Endothelial cell of umbilical vein (primary cell): ENCODE measurements at regions not wholly inside any gene's neighbourhood (a gene's known extent, or its start where the extent isn't known, plus 50 kb on each side); places are given as distances from the start of the nearest gene placed in this dataset.
A peak's percentile ranks its signal among the peaks of the same experiment; 100 is the strongest.
"Not testable (repeated sequence)": the region's sequence is repeated elsewhere in the genome, so short reads cannot be mapped to it uniquely, and the experiment has no call there.

Experiments used
- BruUV-seq: library from RNA; stranded (reverse); fragments of 400-500 nt; replicated peaks from 2 replicates; lab custom pipeline; 2021; lab: Mats Ljungman, UMichigan
- CTCF ChIA-PET: fragments of 300-600, 350-600 bp; sonication (Branson Sonifier 250); formaldehyde crosslinking; loops from one replicate; lab custom pipeline; 2021; ENCODE audit warnings: antibody characterized with exemption, inconsistent platforms; lab: Charles Lee
- POLR2A ChIA-PET: fragments of 300-600, 350-600 bp; sonication (Branson Sonifier 250); formaldehyde crosslinking; loops from one replicate; lab custom pipeline; 2021; ENCODE audit warnings: antibody characterized with exemption, inconsistent platforms; lab: Charles Lee
- DNase-seq: peaks from one replicate; pipeline ENCODE4 v3.0.0-alpha.2; 2011; ENCODE audit warnings: low read depth, low spot score
- FAIRE-seq: peaks from 2 replicates; lab custom pipeline; 2011; peaks lifted over from hg19 to GRCh38; lab: Jason Lieb, UNC
- H2AFZ ChIP-seq: 2 replicates; pipeline ENCODE4 v1.6.0; 2012; ENCODE audit warnings: low read depth, low read length, control low read depth, inconsistent platforms
- H3K27ac ChIP-seq: 2 replicates; pipeline ENCODE4 v1.5.1; 2011; ENCODE audit warnings: low read depth, mild to moderate bottlenecking, control low read depth, low read length, moderate library complexity; ENCODE audit not compliant: insufficient read depth
- H3K27me3 ChIP-seq, 2 experiments: 2 replicates each; pipeline versions ENCODE4 v1.6.0 to v1.6.1; 2011; ENCODE audit warnings: low read length in 2 of 2, mixed read lengths in 1 of 2; ENCODE audit not compliant: control insufficient read depth in 2 of 2, insufficient read depth in 2 of 2
- H3K36me3 ChIP-seq, 2 experiments: 2 replicates in 1 of 2; 3 replicates in 1 of 2; pipeline ENCODE4 v1.5.1; 2011; ENCODE audit warnings: low read length in 2 of 2, mild to moderate bottlenecking in 1 of 2, moderate library complexity in 1 of 2; ENCODE audit not compliant: control insufficient read depth in 2 of 2, insufficient read depth in 2 of 2; ENCODE audit errors: extremely low read depth in 1 of 2
- H3K4me1 ChIP-seq: 3 replicates; pipeline ENCODE4 v1.5.1; 2011; ENCODE audit warnings: mild to moderate bottlenecking, low read length; ENCODE audit not compliant: control insufficient read depth, insufficient read depth; ENCODE audit errors: extremely low read depth
- H3K4me2 ChIP-seq: 2 replicates; pipeline ENCODE4 v1.6.1; 2011; ENCODE audit warnings: low read length, control low read depth, mixed read lengths; ENCODE audit not compliant: insufficient read depth
- H3K4me3 ChIP-seq, 3 experiments: fragments of 200-600 bp in 1 of 3; sonication (generic), shearing (Covaris generic) in 1 of 3; replicated peaks in 1 of 3; 2 replicates each; pipeline ENCODE4 v1.5.1; 2011 to 2016; ENCODE audit warnings: control low read depth in 3 of 3, low read length in 3 of 3, mild to moderate bottlenecking in 2 of 3, inconsistent platforms in 1 of 3, low read depth in 1 of 3, moderate library complexity in 1 of 3; ENCODE audit not compliant: insufficient read depth in 1 of 3
- H3K79me2 ChIP-seq: 2 replicates; pipeline ENCODE4 v1.6.0; 2012; ENCODE audit warnings: low read length, inconsistent platforms; ENCODE audit not compliant: control insufficient read depth, insufficient read depth
- H3K9ac ChIP-seq: replicated peaks from 2 replicates; pipeline ENCODE3; 2011; ENCODE audit warnings: low read length, control low read depth; ENCODE audit not compliant: insufficient read depth; ENCODE audit errors: extremely low read depth
- H3K9me1 ChIP-seq: replicated peaks from 3 replicates; pipeline ENCODE4 v1.6.0; 2011; ENCODE audit warnings: mild to moderate bottlenecking, low read length; ENCODE audit not compliant: control insufficient read depth, insufficient read depth; ENCODE audit errors: extremely low read depth
- H3K9me3 ChIP-seq: replicated peaks from 2 replicates; pipeline ENCODE4 v1.5.1; 2012; ENCODE audit warnings: low read length, inconsistent platforms; ENCODE audit not compliant: control insufficient read depth, insufficient read depth
- H4K20me1 ChIP-seq: replicated peaks from 2 replicates; pipeline ENCODE3; 2011; ENCODE audit warnings: mild to moderate bottlenecking, low read length; ENCODE audit not compliant: control insufficient read depth, insufficient read depth; ENCODE audit errors: extremely low read depth
- EZH2 ChIP-seq: IDR thresholded peaks from 2 replicates; pipeline ENCODE4 v1.6.1; 2012; ENCODE audit warnings: borderline replicate concordance, low read depth, mild to moderate bottlenecking, moderate library complexity, low read length, inconsistent platforms; ENCODE audit not compliant: severe bottlenecking
- FOS ChIP-seq: IDR thresholded peaks from 2 replicates; pipeline ENCODE4 v1.6.1; 2011; ENCODE audit warnings: mild to moderate bottlenecking, low read length, moderate library complexity, borderline replicate concordance; ENCODE audit not compliant: insufficient read depth
- GATA2 ChIP-seq: IDR thresholded peaks from 2 replicates; pipeline ENCODE4 v1.7.0; 2011; ENCODE audit warnings: low read depth, mild to moderate bottlenecking, moderate library complexity, mixed read lengths, low read length; ENCODE audit not compliant: insufficient read length, insufficient read depth
- JUN ChIP-seq: IDR thresholded peaks from 2 replicates; pipeline ENCODE4 v1.6.1; 2011; ENCODE audit warnings: borderline replicate concordance, low read depth; ENCODE audit not compliant: insufficient read length, insufficient read depth
- MAX ChIP-seq: IDR thresholded peaks from 2 replicates; pipeline ENCODE4 v1.6.1; 2011; ENCODE audit not compliant: insufficient read depth, insufficient read length
- MYC ChIP-seq: IDR thresholded peaks from one replicate; pipeline ENCODE4 v1.6.1; 2011; ENCODE audit warnings: mild to moderate bottlenecking, low read depth, low read length
- POLR2A ChIP-seq: IDR thresholded peaks from 2 replicates; pipeline ENCODE4 v1.6.1; 2012; ENCODE audit warnings: low read depth, mild to moderate bottlenecking, control low read depth, low read length
- POLR2AphosphoS5 ChIP-seq: IDR thresholded peaks from 2 replicates; pipeline ENCODE4 v1.6.1; 2012; ENCODE audit warnings: low read depth, mild to moderate bottlenecking, control low read depth, low read length, moderate library complexity; ENCODE audit not compliant: insufficient read depth
- dilution Hi-C: fragments of 300-500 bp; cut with MboI; formaldehyde crosslinking; loops from one replicate; pipeline ENCODE4 v1.15.0; 2019; ENCODE audit warnings: low sequenced_read_pairs; ENCODE audit not compliant: extremely low pct_ligation_motif_present
- intact Hi-C: fragments of 100-400 bp; cut with micrococcal nuclease; formaldehyde crosslinking; loops from one replicate; pipeline ENCODE4 v1.10.0; 2022
- TF ChIP-seq, protein P1 (sequence below), 2 donors: IDR thresholded peaks; 1 replicate in 1 of 2; 2 replicates in 1 of 2; pipeline ENCODE4 v1.5.1; 2011; ENCODE audit warnings: low read length in 2 of 2, mild to moderate bottlenecking in 2 of 2, moderate library complexity in 2 of 2, control low read depth in 1 of 2, inconsistent platforms in 1 of 2, low read depth in 1 of 2; ENCODE audit not compliant: insufficient read depth in 1 of 2; ENCODE audit errors: extremely low read depth in 1 of 2

DNA sequence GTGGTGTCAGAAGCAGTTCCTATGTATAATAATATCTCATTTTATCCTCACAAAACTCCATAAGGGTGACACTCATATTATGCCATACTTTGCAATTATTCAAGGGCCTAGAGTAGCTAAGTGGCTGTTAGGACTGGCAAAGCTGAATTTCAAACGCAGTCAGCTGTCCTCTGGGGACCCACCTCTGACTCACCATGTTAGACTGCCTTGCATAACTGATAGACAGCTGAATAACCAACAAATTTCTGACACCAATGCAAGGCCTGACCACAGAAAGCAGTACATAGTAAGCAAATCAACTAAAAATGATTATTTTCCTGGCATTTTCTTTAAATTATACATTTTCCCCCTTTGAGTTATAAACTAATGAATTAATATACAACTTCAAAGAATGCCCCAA lies 251.6 kb upstream of the PTGER4 start:
- peaks cover 22% of the 10 kb centered on the region for H3K4me1 ChIP-seq
- no peak overlapping the region for H3K4me2 ChIP-seq
- H3K27me3 ChIP-seq: no peaks in the 10 kb centered on the region
- H3K9me1 ChIP-seq: no peaks in the 10 kb centered on the region
- POLR2A ChIA-PET: interaction anchor here (0.6 to 1.1 kb wide), 2 partner anchors 17 to 251 kb away, joined by 3 to 5 read pairs; no protein-coding TSS in a partner anchor
- H3K36me3 ChIP-seq: no peaks in the 10 kb centered on the region
- H3K9me3 ChIP-seq: no peaks in the 10 kb centered on the region
- no peak overlapping the region for H3K9ac ChIP-seq
- intact Hi-C loops: no loop called here
- FAIRE-seq: no peak
- peak; percentile 51 for DNase-seq
- no peak for TF ChIP-seq MAX
- TF ChIP-seq POLR2A: no peak
- no peak for TF ChIP-seq EZH2
- TF ChIP-seq, protein P1, sequence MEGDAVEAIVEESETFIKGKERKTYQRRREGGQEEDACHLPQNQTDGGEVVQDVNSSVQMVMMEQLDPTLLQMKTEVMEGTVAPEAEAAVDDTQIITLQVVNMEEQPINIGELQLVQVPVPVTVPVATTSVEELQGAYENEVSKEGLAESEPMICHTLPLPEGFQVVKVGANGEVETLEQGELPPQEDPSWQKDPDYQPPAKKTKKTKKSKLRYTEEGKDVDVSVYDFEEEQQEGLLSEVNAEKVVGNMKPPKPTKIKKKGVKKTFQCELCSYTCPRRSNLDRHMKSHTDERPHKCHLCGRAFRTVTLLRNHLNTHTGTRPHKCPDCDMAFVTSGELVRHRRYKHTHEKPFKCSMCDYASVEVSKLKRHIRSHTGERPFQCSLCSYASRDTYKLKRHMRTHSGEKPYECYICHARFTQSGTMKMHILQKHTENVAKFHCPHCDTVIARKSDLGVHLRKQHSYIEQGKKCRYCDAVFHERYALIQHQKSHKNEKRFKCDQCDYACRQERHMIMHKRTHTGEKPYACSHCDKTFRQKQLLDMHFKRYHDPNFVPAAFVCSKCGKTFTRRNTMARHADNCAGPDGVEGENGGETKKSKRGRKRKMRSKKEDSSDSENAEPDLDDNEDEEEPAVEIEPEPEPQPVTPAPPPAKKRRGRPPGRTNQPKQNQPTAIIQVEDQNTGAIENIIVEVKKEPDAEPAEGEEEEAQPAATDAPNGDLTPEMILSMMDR (IDR thresholded peaks at IDR 0.05; ENCODE audit: extremely low read depth in 1 of 2, insufficient read depth in 1 of 2, low read depth in 1 of 2, low read length in 2 of 2): no peak
- peak; percentile 8 for TF ChIP-seq JUN
- TF ChIP-seq MYC: no peak
- TF ChIP-seq POLR2AphosphoS5: no peak
- TF ChIP-seq GATA2: no peak
- peak; percentile 71 for TF ChIP-seq FOS
- CTCF ChIA-PET: interaction anchor here (1.1 to 2.7 kb wide), 6 partner anchors 14 to 479 kb away, joined by 3 to 11 read pairs (median 4); no protein-coding TSS in a partner anchor
- no peak overlapping the region for H2AFZ ChIP-seq
- no peaks in the 10 kb centered on the region for H3K79me2 ChIP-seq
- no TSS peak for BruUV-seq
- dilution Hi-C loops: no loop called here
- H4K20me1 ChIP-seq: no peaks in the 10 kb centered on the region
- H3K4me3 ChIP-seq: no peak overlapping the region
- H3K27ac ChIP-seq: no peak overlapping the region

- H3K27me3 ChIP-seq, H3K4me3 ChIP-seq, FAIRE-seq, H3K4me1 ChIP-seq, DNase-seq, H3K4me2 ChIP-seq, CTCF ChIA-PET, POLR2A ChIA-PET, H3K9ac ChIP-seq, H3K36me3 ChIP-seq, dilution Hi-C loops, H3K79me2 ChIP-seq, BruUV-seq, H3K27ac ChIP-seq, H2AFZ ChIP-seq, H4K20me1 ChIP-seq, H3K9me1 ChIP-seq, H3K9me3 ChIP-seq: not testable (repeated sequence)
- intact Hi-C loops: loop anchor here (10.0 kb wide), 1 partner anchor 702 kb away; no protein-coding TSS in a partner anchor
Measured at GRCh38 chr5:40417046-40417810, 262.5 kb upstream of the PTGER4 start.
